ENCODE measurements at regions not wholly inside any gene's neighbourhood (a gene's known extent, or its start where the extent isn't known, plus 50 kb on each side); places are given as distances from the start of the nearest gene placed in this dataset.
A peak's percentile ranks its signal among the peaks of the same experiment; 100 is the strongest.

GRCh38 chr5:98627121-98627520 lies 146.3 kb upstream of the RGMB start:
- Histone ChIP-seq H3K27ac (no peak overlapping the region), H2AFZ (no peak overlapping the region), H3K9me3 (ENCODE audit: low read depth) (no peaks in the 10 kb centered on the region), H3K4me3 (no peak overlapping the region), H4K20me1 (ENCODE audit: insufficient read depth) (no peaks in the 10 kb centered on the region), H3K79me2 (ENCODE audit: insufficient read depth) (no peaks in the 10 kb centered on the region), H3K9ac (no peak overlapping the region), H3K9me2 (ENCODE audit: insufficient read depth) (no peaks in the 10 kb centered on the region), H3K4me2 (ENCODE audit: unreplicated experiment) (no peak overlapping the region), H3F3A (ENCODE audit: insufficient read depth) (peaks cover 17% of the 10 kb centered on the region), H3K4me1 (ENCODE audit: insufficient read depth) (peaks cover 25% of the 10 kb centered on the region), H3K36me3 (ENCODE audit: low read depth) (no peaks in the 10 kb centered on the region), H3K27me3 (replicated peaks; ENCODE audit: insufficient read depth) (no peaks in the 10 kb centered on the region)
- no peak for DNase-seq
- 88 to 94% methylated on average over 3 of the region's 3 CpGs for WGBS, 2 experiments (ENCODE audit: low coverage in 1 of 2, low lambda C conversion rate in 2 of 2, missing lambda C conversion rate in 2 of 2)
- TF ChIP-seq EZH2 (IDR thresholded peaks at IDR 0.05; ENCODE audit: insufficient read depth, poor library complexity, severe bottlenecking) (no peak), EZH2phosphoT487 (IDR thresholded peaks at IDR 0.05; ENCODE audit: insufficient read depth, low read depth) (no peak)
- in situ Hi-C loops (cut with MboI) = no loop called here

DNA sequence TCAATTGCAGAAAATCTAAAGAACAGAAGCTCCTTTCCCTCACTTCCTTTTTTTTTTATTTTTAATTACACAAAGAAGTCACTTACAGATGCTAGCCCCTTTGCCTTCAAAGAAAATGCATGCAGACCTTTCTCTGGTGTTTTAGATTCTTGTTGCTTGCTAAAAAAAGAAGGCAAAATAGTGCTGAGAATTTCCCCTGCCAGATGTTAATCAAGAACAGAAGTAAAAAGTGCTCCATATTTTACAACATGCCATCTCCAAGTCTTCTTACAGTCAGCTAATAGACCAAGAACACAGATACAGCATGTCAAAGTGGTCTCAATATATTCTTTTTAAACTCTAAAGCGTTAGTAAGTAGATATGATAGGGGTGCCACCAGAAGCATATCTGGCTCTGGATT lies 142.8 kb upstream of the RGMB start:
- H3K9me3 ChIP-seq (ENCODE audit: low read depth) = no peaks in the 10 kb centered on the region
- no peaks in the 10 kb centered on the region for H3K79me2 ChIP-seq (ENCODE audit: insufficient read depth)
- H2AFZ ChIP-seq = no peak overlapping the region
- no peaks in the 10 kb centered on the region for H3K27me3 ChIP-seq (replicated peaks; ENCODE audit: insufficient read depth)
- H4K20me1 ChIP-seq (ENCODE audit: insufficient read depth) = no peaks in the 10 kb centered on the region
- H3K4me1 ChIP-seq (ENCODE audit: insufficient read depth) = peaks cover 31% of the 10 kb centered on the region
- no peak for DNase-seq
- WGBS, 2 experiments (ENCODE audit: low coverage in 1 of 2, low lambda C conversion rate in 2 of 2, missing lambda C conversion rate in 2 of 2) = 87 to 88% methylated on average over 1 of the region's 1 CpG
- H3F3A ChIP-seq (ENCODE audit: insufficient read depth) = peaks cover 18% of the 10 kb centered on the region
- H3K9me2 ChIP-seq (ENCODE audit: insufficient read depth) = no peaks in the 10 kb centered on the region
- H3K27ac ChIP-seq = no peak overlapping the region
- H3K4me2 ChIP-seq (ENCODE audit: unreplicated experiment) = no peak overlapping the region
- in situ Hi-C loops (cut with MboI) = no loop called here
- no peak for TF ChIP-seq EZH2phosphoT487 (IDR thresholded peaks at IDR 0.05; ENCODE audit: insufficient read depth, low read depth)
- no peak for TF ChIP-seq EZH2 (IDR thresholded peaks at IDR 0.05; ENCODE audit: insufficient read depth, poor library complexity, severe bottlenecking)
- no peak overlapping the region for H3K9ac ChIP-seq
- H3K36me3 ChIP-seq (ENCODE audit: low read depth) = no peaks in the 10 kb centered on the region
- H3K4me3 ChIP-seq = no peak overlapping the region

DNA sequence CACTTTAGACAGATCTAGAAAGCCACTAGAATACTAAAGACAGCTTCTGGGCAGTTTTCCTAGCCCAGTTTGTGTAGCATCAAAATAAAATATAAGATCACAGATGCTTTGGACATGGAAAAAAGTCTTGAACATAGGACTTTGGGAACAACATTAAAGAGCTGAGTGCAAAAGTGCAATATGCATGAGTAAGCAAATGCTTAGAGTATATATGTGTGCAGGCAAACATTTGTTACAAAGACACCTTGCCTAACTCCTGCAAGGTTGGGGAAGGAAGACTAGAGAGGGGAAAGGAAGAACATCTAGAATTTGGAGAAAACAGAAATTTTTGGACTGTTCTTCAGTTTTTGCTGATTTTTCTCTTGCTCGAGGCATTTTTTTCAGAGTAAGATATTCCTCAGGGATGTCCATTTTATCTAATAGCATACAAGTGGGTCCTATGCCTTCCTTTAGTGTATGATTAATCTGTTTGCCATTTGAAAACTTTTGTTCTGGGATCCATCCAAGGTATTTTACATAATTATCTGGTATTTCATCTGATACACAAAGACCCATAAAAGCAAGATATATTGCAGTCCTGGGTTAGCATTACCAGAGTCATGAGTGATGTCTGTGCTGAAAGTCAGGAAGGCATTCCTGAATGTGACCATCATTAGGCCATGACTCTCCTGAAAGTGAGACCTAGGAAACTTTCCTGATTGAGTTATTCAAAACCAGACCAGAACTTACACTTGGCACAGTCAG lies 142.0 kb upstream of the RGMB start:
- Histone ChIP-seq H3K4me3 (no peak overlapping the region), H3K36me3 (ENCODE audit: low read depth) (no peaks in the 10 kb centered on the region), H3K9me3 (ENCODE audit: low read depth) (no peaks in the 10 kb centered on the region), H3K4me1 (ENCODE audit: insufficient read depth) (peaks cover 37% of the 10 kb centered on the region), H4K20me1 (ENCODE audit: insufficient read depth) (no peaks in the 10 kb centered on the region), H3K4me2 (ENCODE audit: unreplicated experiment) (peak overlapping the region; percentile 41), H3K9ac (no peak overlapping the region), H2AFZ (no peak overlapping the region), H3K9me2 (ENCODE audit: insufficient read depth) (no peaks in the 10 kb centered on the region), H3K27ac (peak overlapping the region; percentile 41), H3F3A (ENCODE audit: insufficient read depth) (peaks cover 18% of the 10 kb centered on the region), H3K27me3 (replicated peaks; ENCODE audit: insufficient read depth) (no peaks in the 10 kb centered on the region), H3K79me2 (ENCODE audit: insufficient read depth) (no peaks in the 10 kb centered on the region)
- 5 to 7% methylated on average over 1 of the region's 1 CpG for WGBS, 2 experiments (ENCODE audit: low coverage in 1 of 2, low lambda C conversion rate in 2 of 2, missing lambda C conversion rate in 2 of 2)
- in situ Hi-C loops (cut with MboI) = no loop called here
- TF ChIP-seq EZH2 (IDR thresholded peaks at IDR 0.05; ENCODE audit: insufficient read depth, poor library complexity, severe bottlenecking) = no peak
- peak; percentile 93 for TF ChIP-seq EZH2phosphoT487 (IDR thresholded peaks at IDR 0.05; ENCODE audit: insufficient read depth, low read depth)
- peak; percentile 77 for DNase-seq

DNA sequence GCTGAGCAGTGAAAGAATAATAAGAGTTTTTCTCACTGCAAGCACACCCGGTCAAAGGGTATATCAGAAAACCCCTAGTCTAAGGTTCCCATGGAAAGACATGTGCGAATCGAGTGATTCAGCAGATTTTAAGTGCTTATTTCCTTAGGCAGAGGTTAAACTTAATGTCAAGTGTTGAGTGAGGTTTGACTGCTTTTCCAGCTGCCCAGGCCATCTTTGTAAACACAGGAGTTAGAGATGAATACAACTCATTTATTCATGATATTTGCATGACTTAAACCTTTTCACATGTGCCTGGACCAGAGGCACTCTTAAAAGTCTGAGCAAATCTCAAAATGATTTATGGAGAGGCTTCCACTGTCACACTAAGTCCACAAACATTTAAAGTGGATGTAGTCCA lies 137.8 kb upstream of the RGMB start:
- Histone ChIP-seq H3K9ac (no peak overlapping the region), H3K27ac (no peak overlapping the region)
- DNase-seq = no peak

More for the DNA sequence above, 137.8 kb upstream of the RGMB start:
- H4K20me1 ChIP-seq (ENCODE audit: insufficient read depth) = no peaks in the 10 kb centered on the region
- peaks cover 51% of the 10 kb centered on the region for H3K4me1 ChIP-seq (ENCODE audit: insufficient read depth)
- H3K9me3 ChIP-seq (ENCODE audit: low read depth) = no peaks in the 10 kb centered on the region
- no peak for TF ChIP-seq EZH2 (IDR thresholded peaks at IDR 0.05; ENCODE audit: insufficient read depth, poor library complexity, severe bottlenecking)
- no peak for TF ChIP-seq EZH2phosphoT487 (IDR thresholded peaks at IDR 0.05; ENCODE audit: insufficient read depth, low read depth)
- 83 to 86% methylated on average over 3 of the region's 3 CpGs for WGBS, 2 experiments (ENCODE audit: low coverage in 1 of 2, low lambda C conversion rate in 2 of 2, missing lambda C conversion rate in 2 of 2)
- H3K4me3 ChIP-seq = no peak overlapping the region
- H3K9me2 ChIP-seq (ENCODE audit: insufficient read depth) = no peaks in the 10 kb centered on the region; the same call in 1 of the 2 replicates
- H2AFZ ChIP-seq = no peak overlapping the region
- H3K27me3 ChIP-seq (replicated peaks; ENCODE audit: insufficient read depth) = no peaks in the 10 kb centered on the region
- in situ Hi-C loops (cut with MboI) = no loop called here
- H3K79me2 ChIP-seq (ENCODE audit: insufficient read depth) = no peaks in the 10 kb centered on the region
- H3K36me3 ChIP-seq (ENCODE audit: low read depth) = no peaks in the 10 kb centered on the region
- no peak overlapping the region for H3K4me2 ChIP-seq (ENCODE audit: unreplicated experiment)
- peaks cover 38% of the 10 kb centered on the region for H3F3A ChIP-seq (ENCODE audit: insufficient read depth)

Data from GM23248 (cell line).